Breast epithelium (tissue), 3 donors: ENCODE measurements at regions not wholly inside any gene's neighbourhood (a gene's known extent, or its start where the extent isn't known, plus 50 kb on each side); places are given as distances from the start of the nearest gene placed in this dataset.

Experiments
- CTCF ChIP-seq, 3 donors: fragments of 450-650 bp; IDR thresholded peaks; one replicate each; pipeline ENCODE4 v1.5.1; 2016 to 2017; ENCODE audit warnings: antibody characterized with exemption in 3 of 3, mild to moderate bottlenecking in 3 of 3, moderate library complexity in 3 of 3
- POLR2AphosphoS5 ChIP-seq, 3 donors: sonication (generic); formaldehyde crosslinking; IDR thresholded peaks; one replicate each; pipeline ENCODE4 v1.6.1; 2017; ENCODE audit warnings: antibody characterized with exemption in 3 of 3

GRCh38 chr10:33410096-33410859 is 75.8 kb upstream of the NRP1 start:
- TF ChIP-seq POLR2AphosphoS5 (IDR thresholded peaks at IDR 0.05), result no peak
- no peak for TF ChIP-seq CTCF (IDR thresholded peaks at IDR 0.05)
